Body of pancreas (tissue), 4 donors: ENCODE measurements at regions not wholly inside any gene's neighbourhood (a gene's known extent, or its start where the extent isn't known, plus 50 kb on each side); places are given as distances from the start of the nearest gene placed in this dataset.

Experiments
- ATAC-seq: fragments of 150-250 bp; one replicate; pipeline ENCODE4 v1.9.1; 2016
- DNase-seq, 4 donors: peaks; one replicate each; pipeline ENCODE4 v3.0.0-alpha.2; 2019
- H3K27ac ChIP-seq, 4 donors: fragments of 200-600 bp; sonication (generic); 1 replicate in 3 of 4; 2 replicates in 1 of 4; pipeline versions ENCODE4 v1.5.1 to v1.6.1; 2016 to 2019; ENCODE audit warnings: mild to moderate bottlenecking in 1 of 4, mixed read lengths in 1 of 4, moderate library complexity in 1 of 4
- H3K27me3 ChIP-seq, 2 donors: fragments of 200-600 bp; sonication (generic); one replicate each; pipeline ENCODE4 v1.6.0; 2016; ENCODE audit warnings: mild to moderate bottlenecking in 1 of 2
- H3K36me3 ChIP-seq, 2 donors: fragments of 200-600 bp; sonication (generic); replicated peaks in 1 of 2; 2 replicates each; pipeline ENCODE4 v1.5.1; 2016; ENCODE audit warnings: low read depth in 2 of 2; ENCODE audit not compliant: insufficient read depth in 1 of 2
- H3K4me1 ChIP-seq: fragments of 200-600 bp; sonication (generic); one replicate; pipeline ENCODE4 v1.6.0; 2016
- H3K4me3 ChIP-seq, 2 donors: fragments of 200-600 bp; sonication (generic); 1 replicate in 1 of 2; 2 replicates in 1 of 2; pipeline ENCODE4 v1.5.1; 2016 to 2019
- H3K9me3 ChIP-seq, 3 donors: fragments of 200-600 bp; sonication (generic); 1 replicate in 2 of 3; 2 replicates in 1 of 3; pipeline ENCODE4 v1.5.1; 2016
- POLR2A ChIP-seq, 3 donors: fragments of 450-650 bp; IDR thresholded peaks; one replicate each; pipeline ENCODE4 v1.6.1; 2016; ENCODE audit warnings: antibody characterized with exemption in 3 of 3, mild to moderate bottlenecking in 2 of 3
- WGBS, 2 donors: methylation state at CpG; one replicate each; pipeline ENCODE4 v1.1.5; 2017; 5-methylcytosine and 5-hydroxymethylcytosine counted together
- intact Hi-C: fragments of 100-400 bp; cut with DNase I; formaldehyde crosslinking; loops from one replicate; pipeline ENCODE4 v1.15.1; 2023
- TF ChIP-seq, protein P1 (sequence below), 7 experiments: fragments of 450-650 bp in 4 of 7; fragments of 200-600 bp in 3 of 7; sonication (generic) in 3 of 7; IDR thresholded peaks; one replicate each; pipeline ENCODE4 v1.5.1; 2016 to 2019; ENCODE audit warnings: antibody characterized with exemption in 7 of 7

DNA sequence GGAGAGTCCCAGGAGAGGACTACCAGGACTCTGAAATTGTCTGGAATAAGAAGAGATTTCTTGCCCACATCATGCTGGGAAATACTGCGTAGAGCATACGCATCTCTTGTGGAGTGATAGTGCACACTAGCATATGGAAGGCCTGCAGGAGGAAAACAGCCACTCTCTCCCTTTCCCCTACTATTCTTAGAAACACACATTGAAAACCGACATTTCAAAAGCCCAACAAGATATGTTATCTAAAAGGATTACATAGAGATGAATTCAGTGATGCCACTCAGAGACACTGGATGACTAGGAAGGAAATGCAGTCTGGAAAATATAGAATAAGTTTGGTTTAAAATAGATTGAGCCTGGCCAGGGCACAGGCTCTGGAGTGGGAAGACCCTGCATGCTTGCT lies 388.7 kb upstream of the NBEA start:
- no peaks in the 10 kb centered on the region for H3K36me3 ChIP-seq
- no peaks in the 10 kb centered on the region for H3K9me3 ChIP-seq
- ATAC-seq (no peak), DNase-seq (no peak)
- no peak for TF ChIP-seq POLR2A (IDR thresholded peaks at IDR 0.05)
- TF ChIP-seq, protein P1, sequence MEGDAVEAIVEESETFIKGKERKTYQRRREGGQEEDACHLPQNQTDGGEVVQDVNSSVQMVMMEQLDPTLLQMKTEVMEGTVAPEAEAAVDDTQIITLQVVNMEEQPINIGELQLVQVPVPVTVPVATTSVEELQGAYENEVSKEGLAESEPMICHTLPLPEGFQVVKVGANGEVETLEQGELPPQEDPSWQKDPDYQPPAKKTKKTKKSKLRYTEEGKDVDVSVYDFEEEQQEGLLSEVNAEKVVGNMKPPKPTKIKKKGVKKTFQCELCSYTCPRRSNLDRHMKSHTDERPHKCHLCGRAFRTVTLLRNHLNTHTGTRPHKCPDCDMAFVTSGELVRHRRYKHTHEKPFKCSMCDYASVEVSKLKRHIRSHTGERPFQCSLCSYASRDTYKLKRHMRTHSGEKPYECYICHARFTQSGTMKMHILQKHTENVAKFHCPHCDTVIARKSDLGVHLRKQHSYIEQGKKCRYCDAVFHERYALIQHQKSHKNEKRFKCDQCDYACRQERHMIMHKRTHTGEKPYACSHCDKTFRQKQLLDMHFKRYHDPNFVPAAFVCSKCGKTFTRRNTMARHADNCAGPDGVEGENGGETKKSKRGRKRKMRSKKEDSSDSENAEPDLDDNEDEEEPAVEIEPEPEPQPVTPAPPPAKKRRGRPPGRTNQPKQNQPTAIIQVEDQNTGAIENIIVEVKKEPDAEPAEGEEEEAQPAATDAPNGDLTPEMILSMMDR (IDR thresholded peaks at IDR 0.05) = no peak
- H3K27me3 ChIP-seq = no peaks in the 10 kb centered on the region
- WGBS, 2 donors = 83 to 88% methylated on average over 3 of the region's 3 CpGs
- no peak overlapping the region for H3K4me3 ChIP-seq
- intact Hi-C loops = no loop called here
- no peak overlapping the region for H3K27ac ChIP-seq
- no peaks in the 10 kb centered on the region for H3K4me1 ChIP-seq

DNA sequence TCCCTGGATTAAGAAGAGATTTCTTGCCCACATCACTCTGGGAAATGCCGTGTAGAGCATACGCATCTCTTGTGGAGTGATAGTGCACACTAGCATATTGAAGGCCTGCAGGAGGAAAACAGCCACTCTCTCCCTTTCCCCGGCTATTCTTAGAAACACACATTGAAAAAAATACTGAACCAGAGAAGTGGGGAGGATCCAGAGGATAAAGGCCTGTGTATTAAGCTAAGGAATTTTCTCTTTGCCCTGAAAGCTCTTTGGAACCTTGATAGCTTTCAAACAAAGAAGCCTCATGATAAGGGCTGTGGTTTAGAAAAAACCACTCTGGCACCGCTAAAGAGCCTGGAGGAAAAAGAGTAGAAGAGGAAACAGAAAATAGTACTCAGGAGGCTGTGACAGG lies 386.1 kb upstream of the NBEA start:
- ATAC-seq = no peak
- Histone ChIP-seq H3K4me3 (no peak overlapping the region), H3K27ac (no peak overlapping the region), H3K9me3 (no peaks in the 10 kb centered on the region), H3K4me1 (no peaks in the 10 kb centered on the region), H3K36me3 (no peaks in the 10 kb centered on the region), H3K27me3 (no peaks in the 10 kb centered on the region)
- DNase-seq = no peak
- intact Hi-C loops = no loop called here
- TF ChIP-seq, protein P1 (IDR thresholded peaks at IDR 0.05) = no peak
- TF ChIP-seq POLR2A (IDR thresholded peaks at IDR 0.05) = no peak
- 70 to 80% methylated on average over 4 of the region's 4 CpGs for WGBS, 2 donors

DNA sequence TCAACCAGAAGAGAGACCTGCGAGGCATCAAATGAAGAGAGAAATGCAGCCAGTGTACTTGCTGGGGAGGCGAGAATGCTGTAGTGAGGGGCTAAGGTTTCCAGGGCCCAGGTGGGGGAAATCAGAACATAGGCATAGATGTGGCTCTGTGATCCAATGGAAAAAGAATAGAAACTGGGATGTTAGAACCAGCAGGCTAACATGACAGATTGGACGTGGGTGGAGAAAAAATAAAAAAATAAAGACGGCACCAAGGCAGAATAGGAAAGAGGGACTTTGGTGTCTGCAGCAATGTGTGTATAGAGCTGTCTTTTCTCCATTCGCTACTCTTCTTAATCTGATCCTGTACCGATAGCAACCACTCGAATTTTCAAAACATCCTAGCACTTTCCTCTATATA lies 381.0 kb upstream of the NBEA start:
- intact Hi-C loops = no loop called here
- Histone ChIP-seq H3K9me3 (no peaks in the 10 kb centered on the region), H3K4me3 (no peak overlapping the region), H3K27ac (no peak overlapping the region), H3K4me1 (no peaks in the 10 kb centered on the region), H3K27me3 (no peaks in the 10 kb centered on the region), H3K36me3 (no peaks in the 10 kb centered on the region)
- TF ChIP-seq POLR2A (IDR thresholded peaks at IDR 0.05) = no peak
- TF ChIP-seq, protein P1 (IDR thresholded peaks at IDR 0.05) = no peak
- ATAC-seq (no peak), DNase-seq (no peak)
- 77% methylated on average over 7 of the region's 7 CpGs for WGBS, 2 donors

DNA sequence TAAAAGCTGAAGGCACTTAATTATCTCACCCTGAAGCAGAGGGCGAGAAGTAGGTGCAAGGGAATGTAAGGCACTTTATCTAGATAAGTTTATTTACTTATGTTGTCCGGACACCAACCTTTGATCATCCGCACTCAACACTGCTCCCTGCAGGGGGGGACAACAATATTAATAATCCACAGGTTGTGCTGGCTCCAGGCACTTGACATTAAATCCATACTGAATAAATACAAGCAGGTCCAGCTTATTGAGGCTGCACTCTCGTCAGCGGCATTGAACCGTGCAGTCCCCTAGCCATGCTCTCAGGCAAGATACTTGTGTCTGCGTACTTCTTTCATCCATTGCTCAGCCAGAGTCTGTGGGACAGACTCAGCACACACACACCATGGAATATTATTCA lies 374.5 kb upstream of the NBEA start:
- TF ChIP-seq, protein P1 (IDR thresholded peaks at IDR 0.05) = no peak
- H3K27me3 ChIP-seq = no peaks in the 10 kb centered on the region
- H3K4me1 ChIP-seq = peaks cover 6% of the 10 kb centered on the region
- intact Hi-C loops = no loop called here
- H3K36me3 ChIP-seq = no peaks in the 10 kb centered on the region
- DNase-seq = peak in 3 of 4 donors; percentile 9 to 18 (median 10)
- WGBS, 2 donors = 3 to 24% methylated on average over 7 of the region's 7 CpGs
- no peaks in the 10 kb centered on the region for H3K9me3 ChIP-seq
- peak; percentile 59 for ATAC-seq
- H3K27ac ChIP-seq = no peak overlapping the region
- H3K4me3 ChIP-seq = no peak overlapping the region

DNA sequence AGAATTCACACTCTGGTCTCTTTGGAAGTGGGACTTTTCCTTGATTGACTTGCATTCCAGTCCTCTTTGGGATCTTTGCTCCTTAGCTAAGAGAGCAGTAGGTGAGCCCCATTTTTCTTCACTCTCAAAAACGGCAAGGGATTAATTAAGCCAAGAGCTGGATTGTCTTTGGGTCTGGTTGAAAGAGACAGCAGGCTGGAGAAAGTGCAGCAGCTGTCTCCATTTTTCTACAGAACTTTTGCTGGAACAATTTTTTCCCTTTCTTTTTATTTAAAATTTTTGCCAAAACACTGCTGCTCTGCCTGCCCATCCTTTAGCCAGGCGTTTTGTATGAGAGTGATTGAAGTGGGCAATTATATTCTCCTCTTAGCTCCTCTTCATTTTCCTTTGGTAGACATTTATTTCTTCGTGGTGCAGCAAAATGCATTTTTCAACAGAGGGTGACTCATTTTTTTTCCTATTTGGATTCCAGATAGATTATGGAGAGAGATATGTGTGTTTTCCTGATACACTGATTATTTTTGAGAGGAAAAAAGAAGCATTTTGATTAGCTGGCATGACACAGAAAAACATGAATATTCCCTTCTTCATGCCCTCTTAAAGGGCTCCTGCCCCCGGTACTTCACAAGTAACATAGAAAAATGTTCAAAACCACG lies 371.2 kb upstream of the NBEA start:
- TF ChIP-seq, protein P1 (IDR thresholded peaks at IDR 0.05) = no peak
- no peak for TF ChIP-seq POLR2A (IDR thresholded peaks at IDR 0.05)

More for the DNA sequence above, 371.2 kb upstream of the NBEA start:
- DNase-seq (no peak), ATAC-seq (no peak)
- no peak overlapping the region for H3K4me3 ChIP-seq
- no peaks in the 10 kb centered on the region for H3K36me3 ChIP-seq
- 54 to 56% methylated on average over 5 of the region's 5 CpGs for WGBS, 2 donors
- H3K27me3 ChIP-seq = no peaks in the 10 kb centered on the region
- no peak overlapping the region for H3K27ac ChIP-seq
- intact Hi-C loops = no loop called here
- peaks cover 6% of the 10 kb centered on the region for H3K4me1 ChIP-seq
- no peaks in the 10 kb centered on the region for H3K9me3 ChIP-seq
